Ovary (tissue), 3 donors: ENCODE measurements at regions not wholly inside any gene's neighbourhood (a gene's known extent, or its start where the extent isn't known, plus 50 kb on each side); places are given as distances from the start of the nearest gene placed in this dataset.

Experiments
- EP300 ChIP-seq: sonication (generic); formaldehyde crosslinking; IDR thresholded peaks from one replicate; pipeline ENCODE4 v1.6.1; 2017; ENCODE audit warnings: antibody characterized with exemption
- POLR2A ChIP-seq: fragments of 450-650 bp; IDR thresholded peaks from one replicate; pipeline ENCODE4 v1.6.1; 2017; ENCODE audit warnings: antibody characterized with exemption, mild to moderate bottlenecking, moderate library complexity
- TF ChIP-seq, protein P1 (sequence below), 3 donors: fragments of 450-650 bp in 2 of 3; fragments of 200-600 bp in 1 of 3; IDR thresholded peaks; one replicate each; pipeline versions ENCODE4 v1.5.1 to v1.8.0; 2016 to 2022; ENCODE audit warnings: antibody characterized with exemption in 3 of 3, mild to moderate bottlenecking in 1 of 3
- donor health status: DM: no; HTN: no; CAD: no.

DNA sequence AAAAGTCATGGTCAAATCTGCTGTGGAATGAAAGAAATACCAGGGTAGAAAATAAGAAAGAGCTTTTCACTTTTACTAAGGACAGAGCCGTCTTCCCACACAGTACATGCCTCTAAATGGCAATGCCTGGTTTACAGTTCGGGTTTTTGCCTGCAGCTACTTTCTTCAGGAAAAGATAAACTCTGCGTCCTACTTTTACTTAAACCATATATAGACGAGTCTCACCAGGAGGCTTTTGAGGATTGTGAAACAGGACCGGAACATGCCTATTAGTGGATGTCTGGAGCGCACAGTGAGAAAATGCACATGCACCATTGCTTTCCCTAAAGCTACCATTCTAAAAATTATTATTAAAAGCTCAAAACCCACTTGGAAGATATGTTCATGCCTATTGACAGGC lies 70.5 kb downstream of the KLF6 start:
- TF ChIP-seq POLR2A, result no peak
- TF ChIP-seq, protein P1, sequence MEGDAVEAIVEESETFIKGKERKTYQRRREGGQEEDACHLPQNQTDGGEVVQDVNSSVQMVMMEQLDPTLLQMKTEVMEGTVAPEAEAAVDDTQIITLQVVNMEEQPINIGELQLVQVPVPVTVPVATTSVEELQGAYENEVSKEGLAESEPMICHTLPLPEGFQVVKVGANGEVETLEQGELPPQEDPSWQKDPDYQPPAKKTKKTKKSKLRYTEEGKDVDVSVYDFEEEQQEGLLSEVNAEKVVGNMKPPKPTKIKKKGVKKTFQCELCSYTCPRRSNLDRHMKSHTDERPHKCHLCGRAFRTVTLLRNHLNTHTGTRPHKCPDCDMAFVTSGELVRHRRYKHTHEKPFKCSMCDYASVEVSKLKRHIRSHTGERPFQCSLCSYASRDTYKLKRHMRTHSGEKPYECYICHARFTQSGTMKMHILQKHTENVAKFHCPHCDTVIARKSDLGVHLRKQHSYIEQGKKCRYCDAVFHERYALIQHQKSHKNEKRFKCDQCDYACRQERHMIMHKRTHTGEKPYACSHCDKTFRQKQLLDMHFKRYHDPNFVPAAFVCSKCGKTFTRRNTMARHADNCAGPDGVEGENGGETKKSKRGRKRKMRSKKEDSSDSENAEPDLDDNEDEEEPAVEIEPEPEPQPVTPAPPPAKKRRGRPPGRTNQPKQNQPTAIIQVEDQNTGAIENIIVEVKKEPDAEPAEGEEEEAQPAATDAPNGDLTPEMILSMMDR (IDR thresholded peaks at IDR 0.05), result no peak
- TF ChIP-seq EP300, result no peak
